ENCODE measurements at regions not wholly inside any gene's neighbourhood (a gene's known extent, or its start where the extent isn't known, plus 50 kb on each side); places are given as distances from the start of the nearest gene placed in this dataset.

- DNase-seq (peak in 1 of 2 donors; percentile 2), ATAC-seq (no peak)
- H3K9me3 Mint-ChIP-seq: peaks cover 86 to 100% of the 10 kb centered on the region in 2 donors
- H3K27me3 Mint-ChIP-seq: peaks cover 61% of the 10 kb centered on the region
- H3K4me3 Mint-ChIP-seq: no peak overlapping the region
- H3K4me1 Mint-ChIP-seq: no peaks in the 10 kb centered on the region
- no peak overlapping the region for H3K27ac Mint-ChIP-seq
Observed at GRCh38 chr3:13707456-13707855, 158.5 kb downstream of the FBLN2 start.

- peaks cover 61% of the 10 kb centered on the region for H3K27me3 Mint-ChIP-seq
- no peaks in the 10 kb centered on the region for H3K4me1 Mint-ChIP-seq
- no peak overlapping the region for H3K27ac Mint-ChIP-seq
- ATAC-seq (no peak), DNase-seq (peak in 1 of 2 donors; percentile 4)
- H3K9me3 Mint-ChIP-seq: peaks cover 80 to 100% of the 10 kb centered on the region in 2 donors
- H3K4me3 Mint-ChIP-seq: no peak overlapping the region
Observed at GRCh38 chr3:13706886-13707285, 158.0 kb downstream of the FBLN2 start.

DNA sequence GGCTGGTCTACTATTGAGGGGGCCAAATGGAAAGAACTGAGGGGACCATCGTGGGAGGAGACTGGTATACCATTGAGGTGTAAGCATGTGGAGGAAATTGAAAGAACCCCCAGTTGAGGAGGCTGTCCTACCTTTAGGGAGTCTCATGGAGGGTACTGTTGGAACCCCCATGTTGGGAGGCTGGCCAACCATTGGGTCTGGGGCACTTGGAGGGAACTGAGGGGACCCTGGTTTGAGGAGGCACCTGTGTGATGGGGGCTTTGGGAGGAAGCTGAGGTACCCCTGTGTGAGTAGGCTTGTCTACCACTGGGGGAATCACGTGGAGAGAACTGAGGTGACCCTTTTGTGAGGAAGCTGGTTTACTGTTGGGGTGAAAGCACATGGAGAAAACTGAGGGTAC is 157.5 kb downstream of the FBLN2 start:
- Mint-ChIP-seq H3K27ac (no peak overlapping the region), H3K4me1 (no peaks in the 10 kb centered on the region), H3K4me3 (no peak overlapping the region), H3K27me3 (peaks cover 61% of the 10 kb centered on the region), H3K9me3 (peaks cover 76 to 96% of the 10 kb centered on the region in 2 donors)
- ATAC-seq (no peak), DNase-seq (no peak)

DNA sequence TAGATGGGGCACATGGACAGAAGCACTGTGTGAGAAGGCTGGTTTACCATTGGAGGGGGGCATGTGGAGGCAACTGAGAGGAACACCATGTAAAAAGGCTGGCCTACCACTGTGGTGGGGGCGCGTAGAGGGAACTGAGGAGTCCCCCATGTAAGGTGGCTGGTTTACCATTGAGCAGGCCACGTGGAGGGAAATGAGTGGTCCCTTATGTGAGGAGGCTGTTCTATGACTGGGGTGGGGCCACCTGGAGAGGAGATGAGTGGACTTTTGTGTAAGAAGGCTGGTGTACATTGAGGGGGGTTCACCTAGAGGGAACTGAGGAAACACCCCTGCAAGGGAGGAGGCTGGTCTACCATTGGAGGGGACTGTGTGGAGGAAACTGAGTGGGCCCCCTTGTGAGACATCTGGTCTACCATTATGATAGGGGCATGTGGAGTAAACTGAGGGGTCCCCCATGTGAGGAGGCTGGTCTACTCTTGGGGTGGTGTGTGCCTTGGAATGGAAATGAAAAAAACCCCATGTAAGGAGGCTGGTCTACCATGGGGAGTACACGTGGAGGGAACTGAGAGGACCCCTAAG is 156.9 kb downstream of the FBLN2 start:
- no peak overlapping the region for H3K4me3 Mint-ChIP-seq
- no peak for ATAC-seq

DNA sequence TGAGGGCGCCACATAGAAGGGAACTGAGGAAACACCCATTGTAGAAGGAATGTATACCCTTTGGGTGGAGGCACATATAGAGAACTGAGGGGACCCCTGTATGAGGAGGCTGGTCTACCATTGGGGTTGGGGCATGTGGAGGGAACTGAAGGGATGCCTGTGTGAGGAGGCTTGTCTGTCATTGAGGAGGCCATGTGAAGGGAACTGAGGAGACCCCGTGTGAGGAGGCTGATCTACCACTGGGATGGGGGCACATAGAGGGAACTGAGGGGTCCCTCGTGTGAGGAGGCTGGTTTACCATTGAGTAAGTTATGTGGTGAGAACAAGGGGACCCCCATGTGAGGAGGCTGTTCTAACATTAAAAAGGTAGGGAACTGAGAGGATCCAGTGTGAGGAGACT is 156.1 kb downstream of the FBLN2 start:
- no peaks in the 10 kb centered on the region for H3K4me1 Mint-ChIP-seq
- peaks cover 62 to 82% of the 10 kb centered on the region in 2 donors for H3K9me3 Mint-ChIP-seq
- H3K27ac Mint-ChIP-seq: no peak overlapping the region
- ATAC-seq (no peak), DNase-seq (peak in 1 of 2 donors; percentile 3)
- no peak overlapping the region for H3K4me3 Mint-ChIP-seq
- H3K27me3 Mint-ChIP-seq: peaks cover 61% of the 10 kb centered on the region

More for the DNA sequence above, 156.9 kb downstream of the FBLN2 start:
- DNase-seq: peak in 1 of 2 donors; percentile 7
- no peaks in the 10 kb centered on the region for H3K4me1 Mint-ChIP-seq
- peaks cover 70 to 89% of the 10 kb centered on the region in 2 donors for H3K9me3 Mint-ChIP-seq
- H3K27ac Mint-ChIP-seq: no peak overlapping the region
- H3K27me3 Mint-ChIP-seq: peaks cover 61% of the 10 kb centered on the region

DNA sequence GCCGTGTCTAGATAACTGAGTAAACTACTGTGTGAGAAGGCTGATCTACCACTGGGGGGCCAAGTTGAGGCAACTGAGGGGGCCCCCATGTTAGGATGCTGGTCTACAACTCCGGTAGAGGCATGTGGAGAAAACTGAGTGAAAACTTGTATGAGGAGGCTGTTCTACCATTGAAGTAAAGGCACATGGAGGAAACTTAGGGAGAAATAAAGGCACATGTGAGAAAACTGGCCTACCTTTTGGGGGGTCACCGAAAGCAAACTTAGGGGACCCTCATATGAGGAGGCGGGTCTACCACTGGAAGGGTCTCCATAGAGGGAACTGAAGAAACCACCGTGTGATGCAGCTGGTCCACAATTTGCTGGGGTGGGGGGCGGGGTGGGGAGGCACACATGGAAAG is 155.2 kb downstream of the FBLN2 start:
- Mint-ChIP-seq H3K27ac (no peak overlapping the region), H3K4me3 (no peak overlapping the region), H3K4me1 (no peaks in the 10 kb centered on the region), H3K27me3 (peaks cover 64% of the 10 kb centered on the region), H3K9me3 (peaks cover 55 to 73% of the 10 kb centered on the region in 2 donors)
- DNase-seq (no peak), ATAC-seq (no peak)

DNA sequence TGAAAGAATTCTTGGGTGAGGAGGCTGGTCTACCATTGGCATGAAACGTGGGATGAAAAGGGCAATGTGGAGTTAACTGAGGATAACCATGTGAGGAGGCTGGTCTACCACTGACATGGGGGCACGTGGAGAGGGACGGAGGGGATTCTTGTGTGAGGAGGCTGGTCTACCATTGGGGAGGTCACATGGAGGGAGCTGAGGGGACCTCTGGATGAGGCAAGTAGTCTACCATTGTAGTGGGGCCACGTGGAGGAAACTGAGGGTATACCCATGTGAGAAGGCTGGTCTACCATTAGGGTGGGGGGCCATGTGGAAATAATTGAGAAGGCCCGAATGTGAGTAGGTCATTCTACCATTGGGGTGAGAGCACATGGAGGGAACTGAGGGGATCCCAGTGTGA is 154.1 kb downstream of the FBLN2 start:
- DNase-seq (no peak), ATAC-seq (no peak)
- Mint-ChIP-seq H3K9me3 (peaks cover 47 to 62% of the 10 kb centered on the region in 2 donors), H3K4me3 (no peak overlapping the region), H3K27ac (no peak overlapping the region), H3K4me1 (no peaks in the 10 kb centered on the region), H3K27me3 (peaks cover 62% of the 10 kb centered on the region)

DNA sequence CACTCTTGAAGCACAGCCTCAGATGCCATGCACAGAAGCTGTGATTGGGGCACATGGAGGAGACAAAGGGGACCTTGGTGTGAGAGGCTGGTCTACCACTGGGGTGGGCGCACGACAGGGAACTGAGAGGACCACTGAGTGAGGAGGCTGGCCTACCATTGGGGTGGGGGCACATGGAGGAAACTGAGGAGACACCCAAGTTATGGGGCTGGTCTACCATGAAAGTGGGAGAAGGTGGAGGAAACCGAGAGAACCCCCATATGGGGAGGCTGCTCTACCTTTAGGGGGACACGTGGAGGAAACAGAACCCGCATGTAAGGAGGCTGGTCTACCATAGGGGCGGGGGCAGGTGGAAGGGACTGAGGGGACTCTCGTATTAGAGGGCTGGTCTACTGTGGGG is 153.4 kb downstream of the FBLN2 start:
- DNase-seq (no peak), ATAC-seq (no peak)
- H3K4me3 Mint-ChIP-seq: no peak overlapping the region

GRCh38 chr3:13700889-13701288 is 152.0 kb downstream of the FBLN2 start:
- ATAC-seq (no peak), DNase-seq (no peak)
- no peak overlapping the region for H3K4me3 Mint-ChIP-seq
- no peaks in the 10 kb centered on the region for H3K4me1 Mint-ChIP-seq
- H3K27ac Mint-ChIP-seq: no peak overlapping the region
- peaks cover 40% of the 10 kb centered on the region for H3K27me3 Mint-ChIP-seq
- peaks cover 29 to 40% of the 10 kb centered on the region in 2 donors for H3K9me3 Mint-ChIP-seq

More for the DNA sequence above, 153.4 kb downstream of the FBLN2 start:
- no peaks in the 10 kb centered on the region for H3K4me1 Mint-ChIP-seq
- peaks cover 54% of the 10 kb centered on the region for H3K27me3 Mint-ChIP-seq
- peaks cover 39 to 54% of the 10 kb centered on the region in 2 donors for H3K9me3 Mint-ChIP-seq
- H3K27ac Mint-ChIP-seq: no peak overlapping the region

DNA sequence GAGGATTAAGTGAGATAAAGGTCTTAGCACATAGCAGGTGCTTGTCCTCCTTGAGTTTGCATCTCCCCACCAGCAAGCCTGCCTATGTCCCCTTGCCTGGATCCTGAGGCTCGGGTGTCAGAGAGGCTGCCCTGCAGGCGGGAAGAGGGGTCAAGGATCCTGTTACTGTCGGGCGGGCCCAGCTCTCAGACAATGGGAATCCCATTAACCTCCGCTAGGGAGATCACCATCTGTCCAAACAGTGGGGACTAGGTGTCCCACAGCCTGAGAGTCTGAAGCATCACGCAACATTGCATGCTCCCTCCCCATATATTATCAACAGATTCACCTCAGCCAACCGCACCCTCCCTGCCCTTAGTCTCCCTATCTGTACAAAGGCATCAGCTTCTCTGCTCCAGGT is 151.4 kb downstream of the FBLN2 start:
- DNase-seq (no peak), ATAC-seq (no peak)
- H3K4me3 Mint-ChIP-seq: no peak overlapping the region
- H3K4me1 Mint-ChIP-seq: no peaks in the 10 kb centered on the region
- H3K27ac Mint-ChIP-seq: no peak overlapping the region
- peaks cover 24 to 35% of the 10 kb centered on the region in 2 donors for H3K9me3 Mint-ChIP-seq
- H3K27me3 Mint-ChIP-seq: peaks cover 35% of the 10 kb centered on the region

DNA sequence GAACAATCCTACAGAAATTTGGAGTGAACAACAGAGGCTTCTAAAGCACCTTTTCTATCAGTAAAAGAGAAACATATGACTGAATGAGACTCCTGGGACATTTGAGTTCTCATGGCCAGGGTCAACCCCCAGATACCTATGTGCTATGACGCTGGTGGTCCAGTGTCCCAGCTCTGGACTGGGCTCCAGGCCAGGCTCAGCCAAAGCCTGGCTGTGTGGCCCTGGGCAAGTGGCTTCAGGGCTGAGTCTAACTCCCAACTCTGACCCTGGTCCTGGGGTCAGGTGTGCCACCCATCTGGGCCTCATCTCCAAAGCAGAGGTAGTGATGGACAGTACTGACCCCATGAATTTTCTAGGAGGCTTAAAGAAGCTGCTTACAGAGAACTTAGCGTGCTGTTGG is 147.8 kb downstream of the FBLN2 start:
- DNase-seq: no peak
- Mint-ChIP-seq H3K9me3 (peaks cover 0 to 14% of the 10 kb centered on the region in 2 donors), H3K27ac (no peak overlapping the region), H3K4me3 (no peak overlapping the region), H3K4me1 (no peaks in the 10 kb centered on the region), H3K27me3 (peaks cover 10% of the 10 kb centered on the region)
- ATAC-seq: no peak

- DNase-seq: no peak
Observed at GRCh38 chr3:13693441-13693840, 144.5 kb downstream of the FBLN2 start.

DNA sequence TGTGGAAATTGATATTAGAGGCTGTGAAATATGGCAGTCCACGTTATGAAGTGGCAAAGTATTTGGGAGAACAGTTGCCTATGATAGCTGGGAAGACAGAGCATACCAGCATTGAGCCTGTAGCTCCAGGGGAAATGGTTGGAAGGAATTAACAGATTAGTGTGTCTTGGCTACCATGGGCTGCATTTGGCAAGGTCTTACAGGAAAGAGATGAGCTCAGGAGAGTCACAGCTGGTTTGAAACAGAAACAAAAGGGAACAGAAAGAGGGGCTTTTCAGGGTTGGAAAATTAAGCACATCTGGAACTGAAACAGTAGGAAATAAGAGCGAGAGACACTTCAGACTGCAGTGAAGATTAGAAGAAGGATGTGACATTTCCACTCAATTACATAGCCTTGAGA is 141.7 kb downstream of the FBLN2 start:
- ATAC-seq (no peak), DNase-seq (no peak)
- H3K27ac Mint-ChIP-seq: no peak overlapping the region
- H3K9me3 Mint-ChIP-seq: peaks cover 0 to 14% of the 10 kb centered on the region in 2 donors
- no peak overlapping the region for H3K4me3 Mint-ChIP-seq
- H3K4me1 Mint-ChIP-seq: no peaks in the 10 kb centered on the region
- no peaks in the 10 kb centered on the region for H3K27me3 Mint-ChIP-seq

More at GRCh38 chr3:13693441-13693840, 144.5 kb downstream of the FBLN2 start:
- no peak overlapping the region for H3K27ac Mint-ChIP-seq
- H3K4me3 Mint-ChIP-seq: no peak overlapping the region
- H3K27me3 Mint-ChIP-seq: no peaks in the 10 kb centered on the region
- H3K4me1 Mint-ChIP-seq: no peaks in the 10 kb centered on the region
- no peak for ATAC-seq
- peaks cover 0 to 14% of the 10 kb centered on the region in 2 donors for H3K9me3 Mint-ChIP-seq

DNA sequence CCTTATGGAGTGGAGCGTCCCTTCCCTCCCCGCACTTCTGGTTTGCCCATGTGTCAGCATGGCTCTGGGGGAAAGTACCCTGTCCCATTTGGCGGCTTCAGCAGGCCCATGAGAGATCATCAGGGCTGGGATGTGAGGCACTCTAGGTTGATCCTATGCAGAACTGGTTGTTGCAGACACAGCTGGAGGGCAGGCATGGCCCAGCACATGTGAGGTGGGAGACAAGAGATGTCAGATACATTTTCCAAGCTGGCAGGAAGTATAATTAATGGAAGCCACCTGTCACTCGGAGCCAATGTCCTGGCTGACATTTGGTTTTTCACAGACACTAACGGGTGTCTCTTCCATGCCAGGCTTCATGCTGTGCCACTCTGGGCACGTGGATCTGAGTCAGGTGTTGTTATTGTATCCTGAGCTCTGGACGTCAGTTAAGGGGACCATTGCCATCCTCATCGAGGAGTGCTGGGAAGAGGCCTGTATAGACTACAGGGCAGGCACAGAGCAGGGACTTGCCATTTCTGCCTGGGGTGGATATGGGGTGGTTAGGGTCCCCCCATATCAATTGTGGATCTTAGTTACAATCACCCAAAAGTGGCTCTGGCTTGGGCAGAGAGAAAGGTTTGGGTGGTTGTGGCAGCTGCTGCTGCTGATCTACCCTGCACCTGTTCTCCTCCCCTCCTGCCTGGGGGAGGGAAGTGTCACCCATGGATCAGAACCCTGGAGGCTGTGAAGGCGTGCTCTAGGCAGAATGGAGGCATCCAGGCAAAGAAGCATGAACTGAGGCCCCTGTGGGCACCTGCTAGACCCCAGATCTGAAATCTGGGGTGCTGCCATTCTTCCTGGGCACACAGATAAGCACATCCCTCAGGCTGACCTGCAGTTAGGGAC is 140.7 kb downstream of the FBLN2 start:
- Mint-ChIP-seq H3K4me3 (no peak overlapping the region), H3K27ac (no peak overlapping the region), H3K27me3 (no peaks in the 10 kb centered on the region), H3K4me1 (no peaks in the 10 kb centered on the region), H3K9me3 (peaks cover 0 to 14% of the 10 kb centered on the region in 2 donors)
- ATAC-seq (no peak), DNase-seq (no peak)

- H3K27ac Mint-ChIP-seq: no peak overlapping the region
- H3K4me3 Mint-ChIP-seq: no peak overlapping the region
- ATAC-seq (no peak), DNase-seq (no peak)
- peaks cover 0 to 14% of the 10 kb centered on the region in 2 donors for H3K9me3 Mint-ChIP-seq
- H3K4me1 Mint-ChIP-seq: no peaks in the 10 kb centered on the region
- no peaks in the 10 kb centered on the region for H3K27me3 Mint-ChIP-seq
Observed at GRCh38 chr3:13688824-13689223, 139.9 kb downstream of the FBLN2 start.

DNA sequence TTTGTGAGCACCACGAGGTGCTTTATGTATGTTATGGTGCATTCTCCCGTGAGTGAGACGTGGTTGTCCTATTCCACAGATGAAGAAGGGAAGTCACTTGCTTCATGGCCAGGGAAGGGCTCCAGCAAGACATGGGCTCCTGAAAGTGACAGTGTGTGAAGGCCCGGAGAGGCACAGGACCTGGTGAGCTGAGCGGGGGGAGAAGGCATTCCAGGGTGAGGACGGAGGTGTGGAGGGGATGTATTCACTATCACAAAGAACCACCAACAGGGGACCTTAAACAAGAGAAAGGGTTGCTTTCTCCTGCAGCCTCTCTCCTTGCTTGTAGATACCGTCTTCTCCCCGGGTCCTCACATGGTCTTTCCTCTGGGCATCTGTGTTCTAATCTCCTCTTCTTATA is 139.1 kb downstream of the FBLN2 start:
- no peaks in the 10 kb centered on the region for H3K4me1 Mint-ChIP-seq
- H3K4me3 Mint-ChIP-seq: no peak overlapping the region
- ATAC-seq (no peak), DNase-seq (no peak)
- no peak overlapping the region for H3K27ac Mint-ChIP-seq
- peaks cover 0 to 12% of the 10 kb centered on the region in 2 donors for H3K9me3 Mint-ChIP-seq
- H3K27me3 Mint-ChIP-seq: no peaks in the 10 kb centered on the region
